ENCODE measurements at regions not wholly inside any gene's neighbourhood (a gene's known extent, or its start where the extent isn't known, plus 50 kb on each side); places are given as distances from the start of the nearest gene placed in this dataset.

DNA sequence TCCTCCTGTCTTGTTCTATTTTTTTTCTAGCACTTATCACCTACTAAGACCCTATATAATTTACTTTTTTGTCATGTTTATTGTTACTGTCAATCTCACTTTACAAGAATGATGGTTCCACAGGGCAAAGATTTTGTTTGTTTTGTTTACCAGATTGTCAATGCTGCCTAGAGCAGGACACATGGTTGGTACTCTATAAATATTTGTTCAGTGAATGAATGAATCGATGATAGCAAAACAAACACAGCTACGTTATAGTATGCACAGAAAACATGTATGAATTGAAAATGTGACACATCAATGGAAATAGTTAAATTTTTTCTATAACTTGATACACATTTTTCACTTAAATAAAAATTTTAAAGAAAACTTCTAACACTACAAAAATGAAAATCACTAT, 67.1 kb upstream of the KRR1 start:
- H3K9me3 Mint-ChIP-seq, result no peaks in the 10 kb centered on the region
- no peak overlapping the region for H3K27ac Mint-ChIP-seq
- H3K27me3 Mint-ChIP-seq, result peaks cover 1% of the 10 kb centered on the region
- H3K36me3 Mint-ChIP-seq, result no peaks in the 10 kb centered on the region
- no peaks in the 10 kb centered on the region for H3K4me1 Mint-ChIP-seq
- no peak overlapping the region for H3K4me3 Mint-ChIP-seq

DNA sequence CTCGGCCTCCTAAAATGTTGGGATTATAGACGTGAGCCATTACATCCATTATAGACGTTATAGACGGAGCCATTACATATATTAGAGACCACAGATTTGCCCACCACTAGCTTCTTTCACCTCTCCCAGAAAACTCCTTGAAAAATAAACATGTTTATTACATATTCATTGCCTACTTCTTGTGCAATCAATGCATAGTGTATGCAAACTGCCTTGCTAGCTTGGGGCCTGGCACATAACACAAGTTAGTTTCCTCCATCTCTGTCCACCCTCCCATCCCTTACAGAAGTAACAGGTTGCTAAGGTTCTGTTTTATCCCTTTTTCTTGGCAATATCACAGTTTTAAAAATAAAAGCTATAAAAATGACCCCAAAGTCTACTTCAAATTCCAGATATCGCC, 66.4 kb upstream of the KRR1 start:
- Mint-ChIP-seq H3K27ac (no peak overlapping the region), H3K4me1 (no peaks in the 10 kb centered on the region), H3K36me3 (no peaks in the 10 kb centered on the region), H3K9me3 (no peaks in the 10 kb centered on the region), H3K4me3 (no peak overlapping the region), H3K27me3 (peaks cover 1% of the 10 kb centered on the region)

DNA sequence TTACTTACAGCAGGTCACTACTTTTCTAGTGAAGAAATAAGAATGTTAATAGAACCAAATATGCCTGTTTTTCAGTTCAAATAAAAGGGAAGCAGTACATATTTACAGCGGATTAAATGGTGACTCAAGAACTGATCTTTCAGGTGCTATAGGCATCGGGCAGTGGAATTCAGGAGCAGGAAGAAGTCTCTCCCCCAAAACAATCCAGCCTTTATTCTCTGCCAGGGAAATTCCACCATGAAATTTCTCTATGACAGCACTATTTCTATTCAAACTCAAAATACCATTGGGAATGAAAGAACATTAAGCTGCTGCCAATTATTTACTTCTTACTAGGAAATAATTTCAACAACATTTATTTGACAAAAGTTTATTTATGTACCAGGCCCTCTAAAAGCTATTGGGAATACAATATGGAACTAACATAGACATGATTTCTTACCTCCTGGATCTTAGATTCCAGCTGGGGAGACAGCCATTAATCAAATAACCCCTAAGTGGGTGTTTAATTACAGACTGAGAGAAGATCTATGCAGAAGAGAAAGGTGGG, 60.3 kb upstream of the KRR1 start:
- no peaks in the 10 kb centered on the region for H3K36me3 Mint-ChIP-seq
- no peak overlapping the region for H3K4me3 Mint-ChIP-seq
- peaks cover 1% of the 10 kb centered on the region for H3K27me3 Mint-ChIP-seq
- H3K27ac Mint-ChIP-seq, result no peak overlapping the region
- no peaks in the 10 kb centered on the region for H3K4me1 Mint-ChIP-seq
- H3K9me3 Mint-ChIP-seq, result no peaks in the 10 kb centered on the region

DNA sequence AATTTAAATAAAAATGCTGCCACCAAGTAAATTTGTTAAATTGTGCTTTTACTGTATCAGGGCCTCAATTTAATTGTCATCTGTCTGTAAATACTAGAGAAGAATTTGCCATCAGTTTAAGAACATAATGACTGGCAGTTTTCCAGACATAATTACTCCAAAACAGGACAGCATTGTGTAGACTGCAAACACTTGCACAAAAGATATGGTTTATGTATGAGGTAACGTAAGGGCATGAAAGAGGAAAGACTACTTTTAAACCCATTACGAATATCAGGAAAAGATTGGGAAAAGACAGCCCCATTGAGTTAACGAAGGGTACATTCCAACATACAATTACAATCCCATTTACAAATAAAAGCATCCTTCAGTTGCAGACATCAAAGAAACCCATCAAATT, 59.8 kb upstream of the KRR1 start:
- Mint-ChIP-seq H3K4me1 (no peaks in the 10 kb centered on the region), H3K27ac (no peak overlapping the region), H3K36me3 (no peaks in the 10 kb centered on the region), H3K4me3 (no peak overlapping the region), H3K27me3 (no peaks in the 10 kb centered on the region), H3K9me3 (no peaks in the 10 kb centered on the region)

DNA sequence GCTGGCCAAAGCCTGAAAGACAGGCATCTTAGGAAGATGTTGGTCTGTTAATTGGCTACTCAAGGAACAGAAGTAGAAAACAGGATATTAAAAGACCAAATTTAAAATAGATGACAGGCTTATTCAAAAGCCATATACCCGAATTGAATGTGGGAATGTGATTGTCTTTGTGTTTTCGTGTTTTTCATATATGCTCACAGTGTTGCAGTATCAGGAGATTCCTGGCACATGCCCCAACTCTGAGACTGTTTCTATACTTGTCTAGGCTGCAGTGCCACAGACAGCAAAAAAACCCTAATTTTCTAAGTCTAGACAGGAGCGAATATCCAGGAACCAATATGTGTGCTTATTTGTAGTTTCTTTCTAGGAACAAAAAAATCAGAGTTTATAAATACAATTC, 57.4 kb upstream of the KRR1 start:
- no peaks in the 10 kb centered on the region for H3K9me3 Mint-ChIP-seq
- no peaks in the 10 kb centered on the region for H3K4me1 Mint-ChIP-seq
- H3K27me3 Mint-ChIP-seq, result no peaks in the 10 kb centered on the region

DNA sequence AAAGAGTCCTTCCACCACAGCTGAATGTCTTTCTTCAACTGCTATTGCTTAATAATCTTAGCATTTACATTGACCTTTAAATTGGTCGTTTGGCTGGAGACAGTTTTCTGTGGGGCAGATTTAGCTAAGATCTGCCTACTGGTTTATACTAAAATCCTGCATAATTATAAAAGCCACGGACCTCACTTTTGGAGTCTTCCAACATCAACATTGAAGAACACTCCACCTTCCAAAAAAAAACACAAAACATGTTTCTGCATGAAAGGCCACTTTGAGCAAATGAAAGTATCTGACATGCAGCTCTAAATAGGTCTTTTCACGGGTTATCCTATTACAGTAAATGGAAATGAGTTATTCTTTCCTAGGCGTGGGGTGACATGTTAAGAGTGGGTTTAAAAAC, 57.0 kb upstream of the KRR1 start:
- Mint-ChIP-seq H3K36me3 (no peaks in the 10 kb centered on the region), H3K27me3 (no peaks in the 10 kb centered on the region), H3K4me1 (no peaks in the 10 kb centered on the region), H3K4me3 (no peak overlapping the region), H3K9me3 (no peaks in the 10 kb centered on the region), H3K27ac (no peak overlapping the region)

More for the DNA sequence above, 57.4 kb upstream of the KRR1 start:
- H3K4me3 Mint-ChIP-seq, result no peak overlapping the region
- no peak overlapping the region for H3K27ac Mint-ChIP-seq
- H3K36me3 Mint-ChIP-seq, result no peaks in the 10 kb centered on the region

DNA sequence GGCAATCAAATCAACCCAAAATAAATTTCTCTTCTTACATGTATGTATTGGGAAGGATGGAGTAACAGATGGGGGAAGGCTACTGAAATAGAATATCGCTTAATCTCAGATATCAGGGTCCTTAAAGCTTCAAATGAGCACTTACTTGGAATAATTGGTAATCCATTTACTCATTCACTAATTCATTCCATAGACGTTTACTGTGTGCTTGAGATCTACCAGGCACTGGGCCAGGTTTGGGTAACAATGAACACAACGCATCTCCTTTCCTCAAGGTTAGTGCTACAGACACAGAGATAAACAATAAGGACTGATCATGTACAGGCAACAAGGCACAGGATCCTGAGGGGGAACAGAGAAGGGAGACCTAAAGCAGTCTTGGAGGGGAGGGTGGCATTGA, 54.4 kb upstream of the KRR1 start:
- no peaks in the 10 kb centered on the region for H3K9me3 Mint-ChIP-seq
- no peaks in the 10 kb centered on the region for H3K4me1 Mint-ChIP-seq
- no peak overlapping the region for H3K27ac Mint-ChIP-seq
- H3K36me3 Mint-ChIP-seq, result no peaks in the 10 kb centered on the region
- H3K27me3 Mint-ChIP-seq, result peaks cover 2% of the 10 kb centered on the region
- H3K4me3 Mint-ChIP-seq, result no peak overlapping the region

DNA sequence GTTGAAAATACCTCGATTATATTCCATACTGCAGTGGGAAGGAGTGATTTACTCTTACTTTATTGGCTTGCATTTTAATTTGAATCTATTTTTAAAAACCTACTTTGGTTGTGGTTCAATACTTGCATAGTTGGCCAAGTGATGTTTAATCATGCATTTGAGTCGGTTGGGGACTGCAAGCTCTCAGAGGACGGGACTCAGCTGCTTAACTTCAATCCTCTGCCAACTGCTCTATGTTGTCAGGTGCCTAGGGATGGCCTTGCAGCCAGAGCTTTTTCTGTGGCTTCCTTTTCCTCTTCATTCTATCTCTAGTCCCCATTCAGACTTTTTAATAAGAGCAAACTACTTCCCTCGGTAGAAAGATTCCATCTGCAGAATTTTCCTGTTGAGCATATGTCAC, 53.4 kb upstream of the KRR1 start:
- H3K4me3 Mint-ChIP-seq, result no peak overlapping the region
- no peaks in the 10 kb centered on the region for H3K9me3 Mint-ChIP-seq
- no peaks in the 10 kb centered on the region for H3K36me3 Mint-ChIP-seq
- H3K27me3 Mint-ChIP-seq, result peaks cover 2% of the 10 kb centered on the region
- H3K4me1 Mint-ChIP-seq, result no peaks in the 10 kb centered on the region
- H3K27ac Mint-ChIP-seq, result no peak overlapping the region

DNA sequence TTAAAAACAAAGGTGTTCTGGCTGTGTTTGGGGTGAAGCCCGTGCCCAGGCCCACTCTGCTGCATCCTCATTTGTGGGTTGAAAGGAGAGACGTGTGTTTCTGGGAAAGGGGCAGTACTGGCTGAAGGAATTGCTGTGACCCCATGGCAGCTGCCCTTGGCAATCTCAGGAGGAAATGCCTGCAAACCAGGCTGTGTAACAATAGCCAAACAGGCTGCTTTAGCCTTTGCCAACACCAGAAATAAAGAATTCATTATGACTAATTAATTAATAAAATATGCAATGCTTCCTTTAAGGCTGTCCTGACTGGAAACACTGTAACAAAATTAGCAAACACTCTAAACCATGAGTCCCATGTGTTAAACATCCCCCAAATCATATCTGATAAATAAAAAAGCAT, 53.0 kb upstream of the KRR1 start:
- peaks cover 3% of the 10 kb centered on the region for H3K27me3 Mint-ChIP-seq
- H3K27ac Mint-ChIP-seq, result no peak overlapping the region
- H3K4me1 Mint-ChIP-seq, result no peaks in the 10 kb centered on the region
- no peaks in the 10 kb centered on the region for H3K36me3 Mint-ChIP-seq
- H3K9me3 Mint-ChIP-seq, result no peaks in the 10 kb centered on the region
- H3K4me3 Mint-ChIP-seq, result no peak overlapping the region

DNA sequence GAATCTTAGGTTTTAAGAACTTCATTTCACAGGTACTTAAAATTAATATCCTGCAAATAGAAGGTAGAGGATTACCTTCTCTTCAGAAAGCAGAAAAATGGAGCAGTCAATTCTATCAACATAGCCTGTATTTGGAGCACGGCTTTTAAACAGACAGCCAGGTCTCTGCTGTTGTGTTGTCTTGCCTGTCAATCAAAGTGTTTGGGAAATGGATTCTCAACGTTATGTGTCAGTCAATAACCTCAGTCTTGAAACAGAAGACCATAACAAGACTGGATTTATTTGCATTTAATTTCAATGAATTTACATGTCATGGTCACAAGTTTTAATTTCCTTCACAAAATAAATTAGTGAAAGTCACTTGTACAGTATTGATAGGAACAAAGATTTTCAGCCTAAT, 51.9 kb upstream of the KRR1 start:
- no peaks in the 10 kb centered on the region for H3K36me3 Mint-ChIP-seq
- no peak overlapping the region for H3K27ac Mint-ChIP-seq
- no peaks in the 10 kb centered on the region for H3K4me1 Mint-ChIP-seq
- peaks cover 5% of the 10 kb centered on the region for H3K27me3 Mint-ChIP-seq
- no peak overlapping the region for H3K4me3 Mint-ChIP-seq
- no peaks in the 10 kb centered on the region for H3K9me3 Mint-ChIP-seq

DNA sequence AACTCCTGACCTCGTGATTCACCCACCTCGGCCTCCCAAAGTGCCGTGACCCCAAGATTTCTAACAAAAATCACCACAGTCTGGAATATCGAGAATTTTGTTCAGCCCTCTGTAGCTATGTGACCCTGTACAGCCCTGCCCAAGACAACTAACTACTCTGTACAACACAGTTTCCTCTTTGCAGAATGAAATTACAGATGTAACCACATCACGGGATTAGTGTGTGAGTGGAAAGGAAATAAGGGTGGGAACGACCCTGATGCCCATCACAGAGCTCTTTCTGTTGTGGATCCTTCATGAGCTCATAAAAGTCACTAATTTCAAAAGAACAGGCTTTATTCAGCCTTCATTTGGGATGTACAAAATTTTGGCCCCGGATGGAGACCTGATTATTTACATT, 50.5 kb upstream of the KRR1 start:
- Mint-ChIP-seq H3K4me3 (no peak overlapping the region), H3K36me3 (no peaks in the 10 kb centered on the region), H3K27me3 (peaks cover 7% of the 10 kb centered on the region), H3K9me3 (no peaks in the 10 kb centered on the region), H3K4me1 (no peaks in the 10 kb centered on the region), H3K27ac (no peak overlapping the region)

Data from activated naive CD4-positive, alpha-beta T cell treated with anti-CD3 and anti-CD28 coated beads, Interleukin-2, amount 50 U/mL, for 24 hours (primary cell).